ENCODE measurements at regions not wholly inside any gene's neighbourhood (a gene's known extent, or its start where the extent isn't known, plus 50 kb on each side); places are given as distances from the start of the nearest gene placed in this dataset.
"Not testable (repeated sequence)": the region's sequence is repeated elsewhere in the genome, so short reads cannot be mapped to it uniquely, and the experiment has no call there.

DNA sequence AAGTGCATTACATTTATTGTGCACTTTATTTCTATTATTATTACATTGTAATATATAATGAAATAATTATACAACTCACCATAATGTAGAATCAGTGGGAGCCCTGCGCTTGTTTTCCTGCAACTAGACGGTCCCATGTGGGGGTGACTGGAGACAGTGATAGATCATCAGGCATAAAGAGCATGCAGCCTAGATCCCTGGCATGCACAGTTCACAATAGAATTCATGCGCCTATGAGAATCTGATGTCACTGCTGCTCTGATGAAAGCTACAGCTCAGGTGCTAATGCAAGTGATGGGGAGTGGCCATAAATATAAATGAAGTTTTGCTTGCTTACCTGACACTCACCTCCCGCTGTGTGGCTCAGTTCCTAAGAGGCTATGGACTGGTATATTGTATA, 278.4 kb upstream of the ADGRL3 start:
- TF ChIP-seq, protein P1, sequence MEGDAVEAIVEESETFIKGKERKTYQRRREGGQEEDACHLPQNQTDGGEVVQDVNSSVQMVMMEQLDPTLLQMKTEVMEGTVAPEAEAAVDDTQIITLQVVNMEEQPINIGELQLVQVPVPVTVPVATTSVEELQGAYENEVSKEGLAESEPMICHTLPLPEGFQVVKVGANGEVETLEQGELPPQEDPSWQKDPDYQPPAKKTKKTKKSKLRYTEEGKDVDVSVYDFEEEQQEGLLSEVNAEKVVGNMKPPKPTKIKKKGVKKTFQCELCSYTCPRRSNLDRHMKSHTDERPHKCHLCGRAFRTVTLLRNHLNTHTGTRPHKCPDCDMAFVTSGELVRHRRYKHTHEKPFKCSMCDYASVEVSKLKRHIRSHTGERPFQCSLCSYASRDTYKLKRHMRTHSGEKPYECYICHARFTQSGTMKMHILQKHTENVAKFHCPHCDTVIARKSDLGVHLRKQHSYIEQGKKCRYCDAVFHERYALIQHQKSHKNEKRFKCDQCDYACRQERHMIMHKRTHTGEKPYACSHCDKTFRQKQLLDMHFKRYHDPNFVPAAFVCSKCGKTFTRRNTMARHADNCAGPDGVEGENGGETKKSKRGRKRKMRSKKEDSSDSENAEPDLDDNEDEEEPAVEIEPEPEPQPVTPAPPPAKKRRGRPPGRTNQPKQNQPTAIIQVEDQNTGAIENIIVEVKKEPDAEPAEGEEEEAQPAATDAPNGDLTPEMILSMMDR (IDR thresholded peaks at IDR 0.05; ENCODE audit: poor library complexity), result not testable (repeated sequence)
- not testable (repeated sequence) for TF ChIP-seq EZH2phosphoT487 (IDR thresholded peaks at IDR 0.05; ENCODE audit: low read depth, severe bottlenecking, unreplicated experiment)

Measured in hepatocyte (in vitro differentiated cells).